ENCODE measurements at regions not wholly inside any gene's neighbourhood (a gene's known extent, or its start where the extent isn't known, plus 50 kb on each side); places are given as distances from the start of the nearest gene placed in this dataset.

DNA sequence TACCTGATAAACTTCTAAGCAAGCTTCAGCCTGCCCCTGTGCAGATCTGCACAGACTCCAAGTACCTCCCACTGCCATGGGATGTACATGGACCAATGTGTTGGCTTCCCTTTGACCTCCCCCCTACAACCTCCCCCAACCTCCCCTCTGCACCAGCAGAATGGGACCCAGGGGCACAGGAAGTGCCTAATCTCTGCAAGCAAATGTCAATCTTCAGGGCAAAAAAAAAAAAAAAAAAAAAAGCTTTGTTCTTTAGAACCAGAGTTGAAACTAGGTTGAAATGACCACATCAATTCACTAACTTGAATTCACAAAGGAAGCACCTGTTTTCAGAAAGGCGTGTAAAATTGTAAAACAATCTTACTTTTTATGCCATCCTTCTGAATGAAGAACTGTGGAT, 53.9 kb upstream of the TIAM1 start:
- Histone ChIP-seq H3K79me2 (ENCODE audit: control insufficient read depth, insufficient read depth, low read length, unreplicated experiment) (no peaks in the 10 kb centered on the region), H3K4me3 (ENCODE audit: low read depth, low read length) (no peak overlapping the region), H3K27ac (ENCODE audit: low read depth, low read length) (no peak overlapping the region), H3K36me3 (ENCODE audit: insufficient read depth, low read length) (no peaks in the 10 kb centered on the region), H3K4me1 (ENCODE audit: control insufficient read depth, insufficient read depth, low read length, unreplicated experiment) (no peaks in the 10 kb centered on the region), H3K27me3 (ENCODE audit: insufficient read depth, low read length) (no peaks in the 10 kb centered on the region), H2AFZ (ENCODE audit: low read length, unreplicated experiment) (no peak overlapping the region)

DNA sequence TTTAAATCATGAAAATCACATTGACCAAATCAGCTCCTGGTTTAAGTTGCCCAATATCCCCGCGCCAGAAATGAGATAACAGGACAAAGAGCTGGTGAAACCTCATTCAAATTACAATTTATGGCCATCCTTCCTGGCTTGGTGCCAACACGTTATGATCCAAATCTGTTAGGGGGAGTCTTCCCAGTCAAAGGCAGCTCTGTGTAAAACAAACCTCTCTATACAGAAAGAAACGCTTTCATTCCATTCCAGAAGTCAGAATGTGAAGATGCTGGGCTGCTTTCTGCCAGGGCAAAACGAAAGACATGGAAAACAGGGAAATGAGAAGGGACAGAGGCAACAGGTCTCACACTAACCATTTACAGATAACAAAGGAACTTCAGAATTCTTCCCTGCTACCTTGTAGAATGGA, 53.5 kb upstream of the TIAM1 start:
- Histone ChIP-seq H3K27me3 (ENCODE audit: insufficient read depth, low read length) (no peaks in the 10 kb centered on the region), H3K4me3 (ENCODE audit: low read depth, low read length) (no peak overlapping the region), H3K79me2 (ENCODE audit: control insufficient read depth, insufficient read depth, low read length, unreplicated experiment) (no peaks in the 10 kb centered on the region), H3K36me3 (ENCODE audit: insufficient read depth, low read length) (no peaks in the 10 kb centered on the region), H2AFZ (ENCODE audit: low read length, unreplicated experiment) (peak overlapping the region; percentile 43), H3K4me1 (ENCODE audit: control insufficient read depth, insufficient read depth, low read length, unreplicated experiment) (no peaks in the 10 kb centered on the region), H3K27ac (ENCODE audit: low read depth, low read length) (no peak overlapping the region)

DNA sequence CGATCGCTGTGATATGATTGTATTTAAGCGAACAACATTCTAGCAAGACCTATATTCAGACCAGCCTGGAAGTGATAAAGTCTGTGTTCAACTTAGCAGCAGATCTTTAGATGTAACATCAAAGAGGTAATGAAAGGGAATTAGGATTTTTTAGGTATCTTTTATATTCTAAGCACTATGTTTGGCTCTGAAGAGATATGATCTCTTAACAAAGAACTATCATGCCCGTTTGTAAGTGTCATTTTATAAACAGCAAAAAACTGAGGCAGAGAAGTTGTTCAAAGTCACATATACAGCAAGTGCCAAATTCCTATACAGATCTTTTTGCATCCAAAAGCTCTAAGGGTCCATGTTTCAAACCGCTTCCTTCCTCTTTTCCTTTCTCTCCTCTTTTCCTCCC, 53.0 kb upstream of the TIAM1 start:
- no peaks in the 10 kb centered on the region for H3K79me2 ChIP-seq (ENCODE audit: control insufficient read depth, insufficient read depth, low read length, unreplicated experiment)
- no peak overlapping the region for H2AFZ ChIP-seq (ENCODE audit: low read length, unreplicated experiment)
- H3K4me3 ChIP-seq (ENCODE audit: low read depth, low read length), result no peak overlapping the region
- H3K27ac ChIP-seq (ENCODE audit: low read depth, low read length), result no peak overlapping the region
- H3K27me3 ChIP-seq (ENCODE audit: insufficient read depth, low read length), result no peaks in the 10 kb centered on the region
- H3K4me1 ChIP-seq (ENCODE audit: control insufficient read depth, insufficient read depth, low read length, unreplicated experiment), result no peaks in the 10 kb centered on the region
- H3K36me3 ChIP-seq (ENCODE audit: insufficient read depth, low read length), result no peaks in the 10 kb centered on the region

DNA sequence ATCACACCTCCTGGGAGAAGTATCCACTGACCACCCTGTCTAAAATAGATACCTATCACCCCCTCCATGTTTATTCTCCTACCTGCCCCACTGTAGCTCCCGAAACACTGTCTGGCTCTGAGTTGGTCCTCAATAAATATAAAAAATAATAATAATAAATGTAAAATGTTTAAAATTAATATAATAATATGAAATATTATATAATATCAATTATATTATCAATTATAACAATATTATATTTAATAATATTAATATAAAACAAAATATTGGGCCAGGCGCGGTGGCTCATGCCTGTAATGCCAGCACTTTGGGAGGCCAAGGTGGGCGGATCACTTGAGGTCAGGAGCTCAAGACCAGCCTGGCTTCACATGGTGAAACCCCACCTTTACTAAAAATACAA, 52.3 kb upstream of the TIAM1 start:
- Histone ChIP-seq H2AFZ (ENCODE audit: low read length, unreplicated experiment) (no peak overlapping the region), H3K27me3 (ENCODE audit: insufficient read depth, low read length) (no peaks in the 10 kb centered on the region), H3K4me1 (ENCODE audit: control insufficient read depth, insufficient read depth, low read length, unreplicated experiment) (no peaks in the 10 kb centered on the region), H3K79me2 (ENCODE audit: control insufficient read depth, insufficient read depth, low read length, unreplicated experiment) (no peaks in the 10 kb centered on the region), H3K27ac (ENCODE audit: low read depth, low read length) (no peak overlapping the region), H3K36me3 (ENCODE audit: insufficient read depth, low read length) (no peaks in the 10 kb centered on the region), H3K4me3 (ENCODE audit: low read depth, low read length) (no peak overlapping the region)

DNA sequence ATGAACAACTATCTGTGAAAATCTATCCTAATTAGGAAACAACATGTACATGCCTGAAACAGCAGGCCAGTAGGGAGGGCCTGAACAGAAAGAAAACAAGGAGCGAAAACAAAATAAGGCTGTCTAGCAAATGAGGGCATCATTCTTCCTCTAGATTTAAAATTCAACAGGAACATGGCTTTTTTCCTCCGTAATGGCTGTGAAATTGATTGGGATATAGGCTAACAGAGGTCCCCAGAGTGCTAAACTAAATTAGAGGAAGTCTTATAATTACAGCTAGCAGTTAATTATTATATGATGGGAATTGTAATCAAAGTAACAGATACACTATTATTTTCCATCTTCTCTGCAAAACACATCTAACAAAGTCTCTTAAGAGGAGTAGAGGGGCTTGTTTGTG, 51.7 kb upstream of the TIAM1 start:
- H3K27ac ChIP-seq (ENCODE audit: low read depth, low read length), result no peak overlapping the region
- no peaks in the 10 kb centered on the region for H3K27me3 ChIP-seq (ENCODE audit: insufficient read depth, low read length)
- H3K4me3 ChIP-seq (ENCODE audit: low read depth, low read length), result no peak overlapping the region
- no peaks in the 10 kb centered on the region for H3K79me2 ChIP-seq (ENCODE audit: control insufficient read depth, insufficient read depth, low read length, unreplicated experiment)
- H3K4me1 ChIP-seq (ENCODE audit: control insufficient read depth, insufficient read depth, low read length, unreplicated experiment), result no peaks in the 10 kb centered on the region
- H2AFZ ChIP-seq (ENCODE audit: low read length, unreplicated experiment), result no peak overlapping the region
- no peaks in the 10 kb centered on the region for H3K36me3 ChIP-seq (ENCODE audit: insufficient read depth, low read length)

DNA sequence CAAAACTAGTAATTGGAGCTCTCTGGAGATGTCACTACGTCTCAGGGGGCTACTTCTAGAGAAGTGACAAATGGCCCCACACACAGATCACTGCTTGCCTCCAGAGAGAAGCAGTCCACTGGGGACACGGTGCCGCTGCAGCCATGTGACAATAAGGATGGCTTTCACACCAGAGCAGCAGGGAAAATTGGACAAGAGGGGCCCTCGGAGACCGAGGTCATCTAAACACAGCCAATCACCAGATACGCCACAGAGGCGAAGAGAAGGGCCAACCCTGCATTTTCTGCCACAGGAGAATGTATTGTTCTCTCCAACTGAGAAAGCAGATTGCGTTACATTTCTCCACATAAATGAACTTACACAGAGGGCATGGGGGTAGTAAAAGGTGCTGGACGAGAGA, 51.2 kb upstream of the TIAM1 start:
- H3K27ac ChIP-seq (ENCODE audit: low read depth, low read length), result no peak overlapping the region
- H3K4me3 ChIP-seq (ENCODE audit: low read depth, low read length), result no peak overlapping the region
- no peaks in the 10 kb centered on the region for H3K4me1 ChIP-seq (ENCODE audit: control insufficient read depth, insufficient read depth, low read length, unreplicated experiment)
- no peaks in the 10 kb centered on the region for H3K27me3 ChIP-seq (ENCODE audit: insufficient read depth, low read length)
- H3K36me3 ChIP-seq (ENCODE audit: insufficient read depth, low read length), result no peaks in the 10 kb centered on the region
- no peak overlapping the region for H2AFZ ChIP-seq (ENCODE audit: low read length, unreplicated experiment)
- H3K79me2 ChIP-seq (ENCODE audit: control insufficient read depth, insufficient read depth, low read length, unreplicated experiment), result no peaks in the 10 kb centered on the region

DNA sequence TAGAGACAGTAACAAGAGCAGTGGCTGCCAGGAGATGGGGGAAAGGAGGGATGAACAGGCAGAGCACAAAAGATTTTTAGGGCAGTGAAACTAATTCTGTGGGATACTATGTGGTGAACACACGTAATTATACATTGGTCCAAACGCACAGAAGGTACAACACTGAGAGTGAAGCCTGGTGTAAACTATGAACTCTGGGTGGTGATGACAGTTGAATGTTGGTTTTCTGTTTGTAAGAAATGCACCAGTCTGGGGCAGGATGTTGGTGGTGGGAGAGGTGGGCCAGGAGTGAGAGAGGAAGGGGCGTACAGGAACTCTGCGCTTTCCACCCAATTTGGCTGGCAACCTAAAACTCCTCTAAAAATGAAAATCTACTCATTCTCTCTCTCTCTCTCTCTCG, 50.2 kb upstream of the TIAM1 start:
- no peaks in the 10 kb centered on the region for H3K4me1 ChIP-seq (ENCODE audit: control insufficient read depth, insufficient read depth, low read length, unreplicated experiment)
- H3K27me3 ChIP-seq (ENCODE audit: insufficient read depth, low read length), result no peaks in the 10 kb centered on the region
- H3K79me2 ChIP-seq (ENCODE audit: control insufficient read depth, insufficient read depth, low read length, unreplicated experiment), result no peaks in the 10 kb centered on the region
- no peak overlapping the region for H3K4me3 ChIP-seq (ENCODE audit: low read depth, low read length)
- H3K27ac ChIP-seq (ENCODE audit: low read depth, low read length), result no peak overlapping the region
- H2AFZ ChIP-seq (ENCODE audit: low read length, unreplicated experiment), result no peak overlapping the region
- H3K36me3 ChIP-seq (ENCODE audit: insufficient read depth, low read length), result no peaks in the 10 kb centered on the region

All from ACC112 (cell line).